ENCODE measurements at regions not wholly inside any gene's neighbourhood (a gene's known extent, or its start where the extent isn't known, plus 50 kb on each side); places are given as distances from the start of the nearest gene placed in this dataset.

GRCh38 chr2:200181755-200182154, 124.7 kb upstream of the SPATS2L start:
- no peaks in the 10 kb centered on the region for H4K20me1 ChIP-seq
- no peak overlapping the region for H3K9ac ChIP-seq
- H3K27ac ChIP-seq, result no peak overlapping the region
- H3K4me1 ChIP-seq, result no peaks in the 10 kb centered on the region
- no peaks in the 10 kb centered on the region for H3K9me3 ChIP-seq
- TF ChIP-seq Cebpa-rat (IDR thresholded peaks at IDR 0.05), result no peak
- H3K27me3 ChIP-seq, result no peaks in the 10 kb centered on the region
- no peak overlapping the region for H3K4me3 ChIP-seq
- H3K4me2 ChIP-seq, result no peak overlapping the region
- no peaks in the 10 kb centered on the region for H3K36me3 ChIP-seq

- Histone ChIP-seq H3K4me2 (no peak overlapping the region), H3K4me1 (no peaks in the 10 kb centered on the region), H3K9ac (no peak overlapping the region), H3K4me3 (no peak overlapping the region), H3K9me3 (no peaks in the 10 kb centered on the region), H3K27me3 (no peaks in the 10 kb centered on the region), H3K27ac (no peak overlapping the region), H4K20me1 (no peaks in the 10 kb centered on the region), H3K36me3 (no peaks in the 10 kb centered on the region)
- TF ChIP-seq Cebpa-rat (IDR thresholded peaks at IDR 0.05), result no peak
These were observed 121.5 kb upstream of the SPATS2L start for GRCh38 chr2:200184748-200185627.

- H3K27ac ChIP-seq, result no peak overlapping the region
- H3K27me3 ChIP-seq, result no peaks in the 10 kb centered on the region
- no peaks in the 10 kb centered on the region for H3K4me1 ChIP-seq
- no peak for TF ChIP-seq Cebpa-rat (IDR thresholded peaks at IDR 0.05)
- H3K4me2 ChIP-seq, result no peak overlapping the region
- no peaks in the 10 kb centered on the region for H3K36me3 ChIP-seq
- H3K4me3 ChIP-seq, result no peak overlapping the region
- no peak overlapping the region for H3K9ac ChIP-seq
- H4K20me1 ChIP-seq, result no peaks in the 10 kb centered on the region
- no peaks in the 10 kb centered on the region for H3K9me3 ChIP-seq
These were observed 120.9 kb upstream of the SPATS2L start for GRCh38 chr2:200185628-200186000.

- no peaks in the 10 kb centered on the region for H3K36me3 ChIP-seq
- no peaks in the 10 kb centered on the region for H3K4me1 ChIP-seq
- no peak overlapping the region for H3K4me3 ChIP-seq
- H3K9ac ChIP-seq, result no peak overlapping the region
- no peaks in the 10 kb centered on the region for H3K9me3 ChIP-seq
- H4K20me1 ChIP-seq, result no peaks in the 10 kb centered on the region
- no peaks in the 10 kb centered on the region for H3K27me3 ChIP-seq
- no peak overlapping the region for H3K4me2 ChIP-seq
- TF ChIP-seq Cebpa-rat (IDR thresholded peaks at IDR 0.05), result no peak
- H3K27ac ChIP-seq, result no peak overlapping the region
These were observed 120.5 kb upstream of the SPATS2L start for GRCh38 chr2:200186002-200186401.

GRCh38 chr2:200188876-200189275, 117.6 kb upstream of the SPATS2L start:
- no peak for TF ChIP-seq Cebpa-rat (IDR thresholded peaks at IDR 0.05)
- H3K4me2 ChIP-seq, result no peak overlapping the region
- H3K4me3 ChIP-seq, result no peak overlapping the region
- H3K9me3 ChIP-seq, result no peaks in the 10 kb centered on the region
- H3K4me1 ChIP-seq, result no peaks in the 10 kb centered on the region
- no peaks in the 10 kb centered on the region for H4K20me1 ChIP-seq
- no peak overlapping the region for H3K9ac ChIP-seq
- no peaks in the 10 kb centered on the region for H3K36me3 ChIP-seq
- no peaks in the 10 kb centered on the region for H3K27me3 ChIP-seq
- no peak overlapping the region for H3K27ac ChIP-seq

- H3K27ac ChIP-seq, result no peak overlapping the region
- H3K36me3 ChIP-seq, result no peaks in the 10 kb centered on the region
- TF ChIP-seq Cebpa-rat (IDR thresholded peaks at IDR 0.05), result no peak
These were observed 116.5 kb upstream of the SPATS2L start for GRCh38 chr2:200189964-200190363.

GRCh38 chr2:200193331-200193730, 113.2 kb upstream of the SPATS2L start:
- no peak overlapping the region for H3K4me3 ChIP-seq
- H3K4me1 ChIP-seq, result no peaks in the 10 kb centered on the region
- H3K9me3 ChIP-seq, result no peaks in the 10 kb centered on the region
- no peak overlapping the region for H3K4me2 ChIP-seq
- no peak overlapping the region for H3K27ac ChIP-seq
- no peaks in the 10 kb centered on the region for H3K36me3 ChIP-seq
- no peaks in the 10 kb centered on the region for H4K20me1 ChIP-seq
- no peak for TF ChIP-seq Cebpa-rat (IDR thresholded peaks at IDR 0.05)
- no peaks in the 10 kb centered on the region for H3K27me3 ChIP-seq
- no peak overlapping the region for H3K9ac ChIP-seq

More at GRCh38 chr2:200189964-200190363, 116.5 kb upstream of the SPATS2L start:
- Histone ChIP-seq H3K9me3 (no peaks in the 10 kb centered on the region), H4K20me1 (no peaks in the 10 kb centered on the region), H3K4me3 (no peak overlapping the region), H3K9ac (no peak overlapping the region), H3K4me2 (no peak overlapping the region), H3K27me3 (no peaks in the 10 kb centered on the region), H3K4me1 (no peaks in the 10 kb centered on the region)

GRCh38 chr2:200193791-200194190, 112.7 kb upstream of the SPATS2L start:
- Histone ChIP-seq H4K20me1 (no peaks in the 10 kb centered on the region), H3K4me2 (no peak overlapping the region), H3K27me3 (no peaks in the 10 kb centered on the region), H3K27ac (no peak overlapping the region), H3K4me1 (no peaks in the 10 kb centered on the region; the same call in 1 of the 2 replicates), H3K36me3 (no peaks in the 10 kb centered on the region), H3K9me3 (no peaks in the 10 kb centered on the region), H3K9ac (no peak overlapping the region), H3K4me3 (no peak overlapping the region)
- TF ChIP-seq Cebpa-rat (IDR thresholded peaks at IDR 0.05), result no peak

GRCh38 chr2:200194746-200195145, 111.7 kb upstream of the SPATS2L start:
- Histone ChIP-seq H3K9me3 (0 out of 2 replicates have a peak, but pooled peaks cover under 1% of the 10 kb centered on the region), H3K4me1 (peaks cover 9% of the 10 kb centered on the region), H3K4me2 (no peak overlapping the region), H4K20me1 (no peaks in the 10 kb centered on the region), H3K27ac (no peak overlapping the region), H3K27me3 (no peaks in the 10 kb centered on the region), H3K9ac (no peak overlapping the region), H3K36me3 (no peaks in the 10 kb centered on the region), H3K4me3 (no peak overlapping the region)
- no peak for TF ChIP-seq Cebpa-rat (IDR thresholded peaks at IDR 0.05)

GRCh38 chr2:200199005-200199404, 107.5 kb upstream of the SPATS2L start:
- H3K4me2 ChIP-seq, result peak overlapping the region; percentile 42
- H3K27ac ChIP-seq, result no peak overlapping the region

More at GRCh38 chr2:200199005-200199404, 107.5 kb upstream of the SPATS2L start:
- Histone ChIP-seq H4K20me1 (no peaks in the 10 kb centered on the region), H3K27me3 (no peaks in the 10 kb centered on the region), H3K36me3 (no peaks in the 10 kb centered on the region), H3K4me3 (no peak overlapping the region), H3K4me1 (peaks cover 14% of the 10 kb centered on the region), H3K9me3 (0 out of 2 replicates have a peak, but pooled peaks cover 5% of the 10 kb centered on the region), H3K9ac (no peak overlapping the region)
- TF ChIP-seq Cebpa-rat (IDR thresholded peaks at IDR 0.05), result no peak

All from BLaER1 (cell line).